ENCODE measurements at regions not wholly inside any gene's neighbourhood (a gene's known extent, or its start where the extent isn't known, plus 50 kb on each side); places are given as distances from the start of the nearest gene placed in this dataset.

DNA sequence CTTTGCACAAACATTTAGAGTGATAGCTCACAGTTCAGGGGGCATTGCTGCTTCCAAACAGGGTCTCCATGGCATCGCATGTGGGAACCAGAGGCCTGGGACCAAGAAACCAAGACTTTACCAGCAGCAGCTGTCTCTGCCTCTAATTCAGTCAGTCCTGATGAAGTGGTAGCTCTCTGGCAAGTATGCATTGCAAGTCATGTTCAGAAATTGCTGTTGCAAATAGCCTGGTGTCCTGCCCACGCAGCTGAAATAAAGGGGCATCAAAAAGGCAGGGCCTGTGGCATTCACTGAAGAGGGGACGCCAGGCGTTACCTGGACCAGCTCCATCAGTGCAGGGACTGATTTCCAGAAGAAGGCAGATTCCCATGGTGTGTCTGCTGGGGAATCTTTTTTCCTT, 121.3 kb downstream of the CD47 start:
- no peak overlapping the region for H3K4me3 Mint-ChIP-seq
- TF ChIP-seq, protein P1, sequence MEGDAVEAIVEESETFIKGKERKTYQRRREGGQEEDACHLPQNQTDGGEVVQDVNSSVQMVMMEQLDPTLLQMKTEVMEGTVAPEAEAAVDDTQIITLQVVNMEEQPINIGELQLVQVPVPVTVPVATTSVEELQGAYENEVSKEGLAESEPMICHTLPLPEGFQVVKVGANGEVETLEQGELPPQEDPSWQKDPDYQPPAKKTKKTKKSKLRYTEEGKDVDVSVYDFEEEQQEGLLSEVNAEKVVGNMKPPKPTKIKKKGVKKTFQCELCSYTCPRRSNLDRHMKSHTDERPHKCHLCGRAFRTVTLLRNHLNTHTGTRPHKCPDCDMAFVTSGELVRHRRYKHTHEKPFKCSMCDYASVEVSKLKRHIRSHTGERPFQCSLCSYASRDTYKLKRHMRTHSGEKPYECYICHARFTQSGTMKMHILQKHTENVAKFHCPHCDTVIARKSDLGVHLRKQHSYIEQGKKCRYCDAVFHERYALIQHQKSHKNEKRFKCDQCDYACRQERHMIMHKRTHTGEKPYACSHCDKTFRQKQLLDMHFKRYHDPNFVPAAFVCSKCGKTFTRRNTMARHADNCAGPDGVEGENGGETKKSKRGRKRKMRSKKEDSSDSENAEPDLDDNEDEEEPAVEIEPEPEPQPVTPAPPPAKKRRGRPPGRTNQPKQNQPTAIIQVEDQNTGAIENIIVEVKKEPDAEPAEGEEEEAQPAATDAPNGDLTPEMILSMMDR (IDR thresholded peaks at IDR 0.05; ENCODE audit: unreplicated experiment in 3 of 3): no peak
- peaks cover 7% of the 10 kb centered on the region for H3K27me3 Mint-ChIP-seq (ENCODE audit: low read depth)
- H3K36me3 Mint-ChIP-seq (ENCODE audit: low read depth): no peaks in the 10 kb centered on the region
- H3K4me1 Mint-ChIP-seq: peaks cover 21% of the 10 kb centered on the region
- H3K9me3 Mint-ChIP-seq: no peaks in the 10 kb centered on the region
- peak overlapping the region in 2 of 3 experiments; percentile 22 to 32 for H3K27ac Mint-ChIP-seq

DNA sequence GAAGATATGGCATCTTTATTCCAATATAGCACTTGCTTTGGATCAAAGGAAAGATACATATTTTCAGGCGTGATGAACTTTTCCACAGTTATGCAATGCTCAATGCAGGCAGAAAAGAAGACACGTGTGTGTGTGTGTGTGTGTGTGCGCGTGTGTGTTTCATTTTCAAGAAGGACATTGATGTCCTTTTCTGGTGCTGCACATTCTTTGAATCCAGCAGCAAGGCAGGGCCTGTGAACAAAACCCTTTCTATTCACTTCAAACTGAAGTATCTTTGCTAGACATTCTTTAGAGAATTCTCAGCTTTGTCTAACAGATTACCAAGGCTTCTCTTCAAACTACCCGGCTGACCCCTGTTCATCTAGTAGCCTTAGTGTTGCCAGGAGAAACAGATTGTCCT, 124.6 kb downstream of the CD47 start:
- H3K36me3 Mint-ChIP-seq (ENCODE audit: low read depth): no peaks in the 10 kb centered on the region
- H3K27me3 Mint-ChIP-seq (ENCODE audit: low read depth): peaks cover 3% of the 10 kb centered on the region
- TF ChIP-seq, protein P1 (IDR thresholded peaks at IDR 0.05; ENCODE audit: unreplicated experiment in 3 of 3): no peak
- no peaks in the 10 kb centered on the region for H3K9me3 Mint-ChIP-seq
- no peak overlapping the region for H3K27ac Mint-ChIP-seq
- peaks cover 15% of the 10 kb centered on the region for H3K4me1 Mint-ChIP-seq
- no peak overlapping the region for H3K4me3 Mint-ChIP-seq

DNA sequence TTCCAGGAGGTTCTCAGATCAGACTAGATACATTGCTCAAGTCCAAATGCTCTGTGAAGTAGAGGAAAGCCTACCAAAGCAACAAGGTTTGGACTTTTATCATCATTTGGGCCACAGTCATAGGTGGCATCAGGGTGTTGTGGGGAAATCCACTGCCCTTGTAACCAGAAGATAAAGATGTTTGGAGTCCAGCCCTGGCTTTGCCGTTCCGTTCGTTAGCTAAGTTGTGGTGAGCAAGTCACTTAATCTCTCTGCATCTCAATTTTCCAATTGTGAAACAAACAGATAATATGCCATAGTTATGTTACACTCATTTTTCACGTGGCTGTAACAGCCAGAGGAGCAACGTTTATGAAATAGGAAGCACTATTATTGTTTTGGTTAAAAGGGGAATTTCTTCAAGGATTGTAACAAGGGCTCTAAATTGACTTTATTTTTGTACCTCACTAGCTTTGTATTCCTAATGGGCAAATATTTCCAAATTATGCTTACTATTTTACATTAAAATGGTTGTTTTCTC, 125.6 kb downstream of the CD47 start:
- Mint-ChIP-seq H3K27ac (no peak overlapping the region), H3K9me3 (no peaks in the 10 kb centered on the region), H3K4me3 (no peak overlapping the region), H3K27me3 (ENCODE audit: low read depth) (peaks cover 3% of the 10 kb centered on the region), H3K36me3 (ENCODE audit: low read depth) (no peaks in the 10 kb centered on the region), H3K4me1 (peaks cover 5% of the 10 kb centered on the region)
- TF ChIP-seq, protein P1 (IDR thresholded peaks at IDR 0.05; ENCODE audit: unreplicated experiment in 3 of 3): no peak

DNA sequence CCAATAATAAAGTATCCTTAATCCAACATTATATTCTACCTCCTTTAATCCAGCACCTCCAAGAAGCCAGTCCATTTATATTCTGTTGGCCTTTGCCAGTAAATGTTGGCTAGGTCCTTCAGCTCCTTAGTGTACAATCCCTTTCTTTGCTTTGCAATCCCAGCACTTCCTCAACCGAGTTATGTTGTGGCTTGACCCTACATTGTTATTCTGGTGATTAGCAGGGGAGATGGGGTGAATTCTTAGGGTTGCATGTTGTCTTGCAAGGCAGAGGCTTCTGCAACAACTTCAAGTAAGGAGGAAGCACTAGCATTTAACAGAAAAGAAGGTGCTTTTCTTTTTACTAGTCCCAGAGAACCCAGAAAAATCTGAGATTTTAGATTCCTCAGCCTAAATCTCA, 127.2 kb downstream of the CD47 start:
- H3K27me3 Mint-ChIP-seq (ENCODE audit: low read depth): peaks cover 3% of the 10 kb centered on the region
- H3K9me3 Mint-ChIP-seq: no peaks in the 10 kb centered on the region
- H3K27ac Mint-ChIP-seq: no peak overlapping the region
- H3K4me1 Mint-ChIP-seq: peaks cover 10% of the 10 kb centered on the region
- TF ChIP-seq, protein P1 (IDR thresholded peaks at IDR 0.05; ENCODE audit: unreplicated experiment in 3 of 3): no peak
- no peaks in the 10 kb centered on the region for H3K36me3 Mint-ChIP-seq (ENCODE audit: low read depth)
- H3K4me3 Mint-ChIP-seq: no peak overlapping the region

DNA sequence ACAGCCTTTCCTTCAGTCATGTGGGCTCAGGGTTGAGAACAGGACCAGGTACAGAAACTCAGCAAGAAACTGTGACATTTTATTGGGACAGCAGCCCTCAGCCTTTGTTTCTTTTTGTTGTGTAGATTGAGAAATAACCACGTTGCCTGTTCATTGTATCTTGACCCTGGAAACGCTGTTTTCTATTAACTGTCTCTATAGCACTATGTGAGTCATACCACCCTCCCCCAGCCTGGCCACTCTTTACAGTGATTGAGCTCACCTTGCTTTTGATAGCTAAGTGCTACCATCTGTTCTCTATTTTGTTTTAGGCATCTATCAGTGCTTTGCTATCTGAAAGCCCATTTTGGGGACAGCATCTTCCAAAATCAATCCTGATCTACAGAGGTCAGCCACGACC, 127.9 kb downstream of the CD47 start:
- no peak overlapping the region for H3K27ac Mint-ChIP-seq
- H3K9me3 Mint-ChIP-seq: no peaks in the 10 kb centered on the region
- TF ChIP-seq, protein P1 (IDR thresholded peaks at IDR 0.05; ENCODE audit: unreplicated experiment in 3 of 3): no peak
- H3K4me1 Mint-ChIP-seq: peaks cover 15% of the 10 kb centered on the region
- H3K27me3 Mint-ChIP-seq (ENCODE audit: low read depth): peaks cover 3% of the 10 kb centered on the region
- no peaks in the 10 kb centered on the region for H3K36me3 Mint-ChIP-seq (ENCODE audit: low read depth)
- no peak overlapping the region for H3K4me3 Mint-ChIP-seq

DNA sequence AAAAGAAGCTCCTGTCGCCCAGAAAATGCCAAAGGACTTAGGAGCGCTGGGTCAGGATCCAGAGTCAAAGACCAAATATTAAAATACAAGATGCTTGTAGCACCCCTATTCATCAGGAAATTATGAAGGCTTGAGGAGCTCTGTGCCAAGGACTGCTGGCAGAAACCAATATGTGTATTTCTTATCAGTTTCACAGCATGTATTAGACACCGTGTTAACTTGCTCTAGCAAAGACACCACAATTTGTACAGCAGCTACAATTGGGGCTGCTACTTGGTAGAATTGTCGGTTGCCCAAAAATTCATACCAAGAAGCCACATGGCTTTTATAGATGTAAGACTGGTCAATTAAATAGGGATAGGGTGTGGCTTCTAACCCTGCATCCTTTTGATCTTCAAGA, 128.8 kb downstream of the CD47 start:
- TF ChIP-seq, protein P1 (IDR thresholded peaks at IDR 0.05; ENCODE audit: unreplicated experiment in 3 of 3): no peak
- Mint-ChIP-seq H3K27ac (no peak overlapping the region), H3K36me3 (ENCODE audit: low read depth) (no peaks in the 10 kb centered on the region), H3K4me3 (no peak overlapping the region), H3K4me1 (peaks cover 23% of the 10 kb centered on the region), H3K27me3 (ENCODE audit: low read depth) (peaks cover 3% of the 10 kb centered on the region), H3K9me3 (no peaks in the 10 kb centered on the region)

Measured in nephron (organoid).